Nephron progenitor cell (in vitro differentiated cells): ENCODE measurements at regions not wholly inside any gene's neighbourhood (a gene's known extent, or its start where the extent isn't known, plus 50 kb on each side); places are given as distances from the start of the nearest gene placed in this dataset.

ENCODE experiments used
- DNase-seq: peaks from one replicate; pipeline ENCODE4 v3.0.0; 2021
- H3K27ac Mint-ChIP-seq: 2 replicates; pipeline ENCODE4 v1.8.0; 2021; ENCODE audit warnings: mild to moderate bottlenecking, moderate library complexity, mixed read lengths
- H3K27me3 Mint-ChIP-seq: 2 replicates; pipeline ENCODE4 v1.8.0; 2021; ENCODE audit warnings: mild to moderate bottlenecking, low read depth, mixed read lengths; ENCODE audit not compliant: poor library complexity
- H3K36me3 Mint-ChIP-seq: 2 replicates; pipeline ENCODE4 v1.8.0; 2021; ENCODE audit warnings: low read depth, mixed read lengths
- H3K4me1 Mint-ChIP-seq: 2 replicates; pipeline ENCODE4 v1.8.0; 2021; ENCODE audit warnings: mixed read lengths
- H3K4me3 Mint-ChIP-seq: 2 replicates; pipeline ENCODE4 v1.8.0; 2021; ENCODE audit warnings: mild to moderate bottlenecking, moderate library complexity, mixed read lengths
- H3K9me3 Mint-ChIP-seq: 2 replicates; pipeline ENCODE4 v1.8.0; 2021; ENCODE audit warnings: mild to moderate bottlenecking, moderate library complexity, mixed read lengths
- TF ChIP-seq, protein P1 (sequence below): fragments of 200-600 bp; sonication (generic); IDR thresholded peaks from 2 replicates; pipeline ENCODE4 v1.5.0; 2021; ENCODE audit warnings: antibody characterized with exemption

DNA sequence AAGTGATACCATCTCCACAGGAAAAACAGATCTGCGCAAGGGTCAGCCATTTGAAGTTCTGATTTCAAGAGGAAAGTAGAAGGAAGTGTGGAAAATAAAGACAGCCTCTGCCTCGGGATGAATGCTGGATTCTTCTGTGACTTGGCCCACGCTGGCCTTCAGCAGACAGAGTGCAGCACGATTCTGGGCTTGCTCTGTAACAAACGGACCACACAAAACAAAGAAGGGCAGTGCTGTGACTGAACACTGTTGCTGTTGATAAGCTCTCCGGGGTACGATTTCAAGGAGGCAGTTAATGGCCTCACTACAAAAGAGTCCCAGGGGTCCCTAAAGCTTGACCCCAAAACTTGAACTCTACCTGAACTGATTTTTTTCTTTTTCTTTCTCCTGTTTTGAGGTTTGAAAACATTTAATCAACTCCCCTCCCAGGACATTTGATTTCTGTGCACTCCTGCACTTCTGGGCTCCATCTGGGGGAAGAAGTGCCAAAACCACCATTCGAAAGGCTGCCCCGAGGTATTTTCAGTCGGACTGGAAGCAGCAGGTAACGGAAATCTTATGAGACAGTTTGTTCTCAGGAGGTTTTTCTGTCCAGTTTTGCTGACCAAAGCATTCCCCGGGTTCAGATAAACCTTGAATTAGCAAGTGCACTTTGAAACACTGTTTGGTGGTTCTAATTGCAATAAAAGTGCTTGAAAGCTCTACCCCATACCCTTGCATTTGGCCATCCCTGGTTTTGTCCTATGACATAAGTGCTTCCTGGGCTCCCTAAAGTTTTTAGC lies 189.6 kb downstream of the MYLK4 start:
- Mint-ChIP-seq H3K27me3 (peaks cover 24% of the 10 kb centered on the region), H3K9me3 (no peaks in the 10 kb centered on the region), H3K4me3 (peak overlapping the region; percentile 18), H3K36me3 (no peaks in the 10 kb centered on the region), H3K27ac (no peak overlapping the region), H3K4me1 (peaks cover 61% of the 10 kb centered on the region)
- DNase-seq = no peak
- TF ChIP-seq, protein P1, sequence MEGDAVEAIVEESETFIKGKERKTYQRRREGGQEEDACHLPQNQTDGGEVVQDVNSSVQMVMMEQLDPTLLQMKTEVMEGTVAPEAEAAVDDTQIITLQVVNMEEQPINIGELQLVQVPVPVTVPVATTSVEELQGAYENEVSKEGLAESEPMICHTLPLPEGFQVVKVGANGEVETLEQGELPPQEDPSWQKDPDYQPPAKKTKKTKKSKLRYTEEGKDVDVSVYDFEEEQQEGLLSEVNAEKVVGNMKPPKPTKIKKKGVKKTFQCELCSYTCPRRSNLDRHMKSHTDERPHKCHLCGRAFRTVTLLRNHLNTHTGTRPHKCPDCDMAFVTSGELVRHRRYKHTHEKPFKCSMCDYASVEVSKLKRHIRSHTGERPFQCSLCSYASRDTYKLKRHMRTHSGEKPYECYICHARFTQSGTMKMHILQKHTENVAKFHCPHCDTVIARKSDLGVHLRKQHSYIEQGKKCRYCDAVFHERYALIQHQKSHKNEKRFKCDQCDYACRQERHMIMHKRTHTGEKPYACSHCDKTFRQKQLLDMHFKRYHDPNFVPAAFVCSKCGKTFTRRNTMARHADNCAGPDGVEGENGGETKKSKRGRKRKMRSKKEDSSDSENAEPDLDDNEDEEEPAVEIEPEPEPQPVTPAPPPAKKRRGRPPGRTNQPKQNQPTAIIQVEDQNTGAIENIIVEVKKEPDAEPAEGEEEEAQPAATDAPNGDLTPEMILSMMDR = no peak

DNA sequence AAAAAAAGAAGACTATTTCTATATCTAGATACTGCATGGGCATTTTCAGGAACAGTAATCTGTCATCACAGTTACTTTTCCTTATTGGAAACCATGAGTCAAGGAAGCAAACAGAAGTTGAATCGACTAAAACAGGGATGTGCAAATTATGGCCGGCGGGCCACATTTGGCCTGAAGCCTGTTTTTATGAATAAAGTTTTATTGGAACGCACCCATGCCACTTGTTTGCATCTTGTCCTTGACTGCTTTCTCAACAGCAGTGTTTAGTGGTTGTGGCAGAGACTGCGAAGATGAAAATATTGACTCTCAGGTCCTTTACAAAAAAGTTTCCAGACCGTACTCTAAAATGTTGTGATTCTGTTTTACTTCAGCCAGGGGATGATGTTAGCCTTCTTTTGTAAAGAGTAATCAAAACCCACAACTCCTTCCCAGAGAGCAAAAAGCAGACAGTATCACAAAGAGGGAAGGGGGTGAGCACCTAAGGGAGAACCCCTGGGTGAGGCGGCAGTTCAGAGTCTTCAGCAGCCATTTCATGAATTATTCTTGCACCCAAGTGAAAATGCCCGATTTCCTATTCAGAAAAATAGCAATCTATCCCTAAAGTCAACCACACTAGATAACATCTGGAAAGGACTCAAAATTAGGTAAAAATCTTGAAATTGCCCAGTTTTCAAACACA lies 190.4 kb downstream of the MYLK4 start:
- Mint-ChIP-seq H3K4me3 (no peak overlapping the region), H3K27ac (peak overlapping the region; percentile 30), H3K9me3 (no peaks in the 10 kb centered on the region), H3K27me3 (peaks cover 31% of the 10 kb centered on the region), H3K4me1 (peaks cover 67% of the 10 kb centered on the region), H3K36me3 (no peaks in the 10 kb centered on the region)
- no peak for DNase-seq
- TF ChIP-seq, protein P1 = no peak

DNA sequence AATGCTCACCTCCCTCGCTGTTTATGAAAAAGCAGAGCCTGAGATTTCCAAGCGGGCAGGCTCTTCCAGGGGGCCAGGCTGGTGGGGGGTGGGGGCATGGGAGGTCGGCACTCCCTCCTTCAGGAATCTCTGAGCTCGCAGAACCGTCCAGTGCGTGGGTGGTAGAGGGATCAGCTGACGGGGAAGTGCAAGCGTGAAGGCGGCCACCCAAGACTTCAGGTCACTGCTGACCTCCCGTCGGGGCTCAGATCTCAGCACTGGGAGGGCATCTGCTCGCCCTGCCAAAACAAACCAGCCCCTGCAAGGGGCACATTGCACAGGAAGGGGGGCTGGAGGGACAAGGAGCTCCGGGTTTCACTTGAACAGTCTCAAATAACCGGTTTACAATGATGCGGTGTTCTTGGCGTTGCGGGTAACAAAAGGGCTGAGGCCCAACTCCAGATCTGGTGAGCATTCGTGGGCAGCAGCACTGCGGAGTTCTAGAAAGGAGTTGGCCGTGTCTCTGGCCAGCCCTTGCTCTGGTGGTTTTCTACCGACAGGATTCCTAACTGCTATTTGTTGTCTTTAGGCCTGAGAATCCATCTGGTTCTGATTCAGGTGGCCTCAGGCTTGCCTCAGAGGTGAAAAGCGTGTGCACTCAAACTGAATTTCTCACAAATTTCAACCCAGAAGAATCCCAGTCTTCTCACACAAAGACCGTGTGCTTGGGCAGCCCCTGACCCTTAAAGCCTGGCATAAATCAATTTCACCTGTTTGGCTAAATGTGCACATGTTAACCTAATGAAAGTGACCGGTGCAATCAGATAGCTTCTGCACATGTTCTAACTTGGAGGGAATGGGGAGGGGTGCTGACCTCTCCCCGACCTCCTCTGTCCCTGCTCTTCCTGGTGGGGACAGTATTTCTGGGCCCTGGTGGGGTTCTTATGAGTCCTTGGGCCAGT lies 191.6 kb downstream of the MYLK4 start:
- H3K27me3 Mint-ChIP-seq = peaks cover 26% of the 10 kb centered on the region
- no peaks in the 10 kb centered on the region for H3K36me3 Mint-ChIP-seq
- H3K4me1 Mint-ChIP-seq = peaks cover 71% of the 10 kb centered on the region
- DNase-seq = peak; percentile 65
- peak overlapping the region; percentile 96 for H3K27ac Mint-ChIP-seq
- no peaks in the 10 kb centered on the region for H3K9me3 Mint-ChIP-seq
- peak overlapping the region; percentile 52 for H3K4me3 Mint-ChIP-seq
- TF ChIP-seq, protein P1 = no peak

DNA sequence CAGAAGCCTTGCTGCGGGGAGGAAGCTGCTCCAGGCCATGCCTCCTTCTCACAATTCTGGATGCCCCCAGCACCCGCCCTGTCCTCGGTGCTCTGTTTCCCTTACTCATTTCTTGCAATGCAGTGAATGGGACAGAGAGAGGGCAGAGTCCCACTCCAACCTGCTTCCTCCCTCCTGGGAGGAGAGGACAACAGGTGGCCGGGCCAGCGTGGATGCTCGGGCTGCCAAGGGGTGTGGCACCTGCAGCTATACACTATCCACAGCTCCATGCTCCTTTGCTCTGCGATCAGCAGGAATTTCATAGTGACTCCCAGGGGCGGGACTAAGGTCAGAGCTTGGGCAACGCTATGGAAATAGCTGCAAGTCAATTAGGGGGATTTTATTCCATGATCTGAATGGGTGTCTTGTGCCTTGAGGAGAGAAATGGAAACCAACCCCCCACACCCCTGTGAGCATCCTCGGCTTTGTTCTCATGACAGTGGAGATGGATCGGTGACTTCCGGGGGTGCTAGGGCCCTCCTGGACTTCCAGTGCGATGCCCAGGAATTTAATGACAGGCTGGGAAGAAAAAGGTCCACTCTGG lies 192.5 kb downstream of the MYLK4 start:
- H3K9me3 Mint-ChIP-seq = no peaks in the 10 kb centered on the region
- peaks cover 62% of the 10 kb centered on the region for H3K4me1 Mint-ChIP-seq
- H3K4me3 Mint-ChIP-seq = no peak overlapping the region
- H3K27ac Mint-ChIP-seq = no peak overlapping the region
- H3K27me3 Mint-ChIP-seq = peaks cover 26% of the 10 kb centered on the region
- no peak for DNase-seq
- H3K36me3 Mint-ChIP-seq = no peaks in the 10 kb centered on the region
- TF ChIP-seq, protein P1 = no peak

DNA sequence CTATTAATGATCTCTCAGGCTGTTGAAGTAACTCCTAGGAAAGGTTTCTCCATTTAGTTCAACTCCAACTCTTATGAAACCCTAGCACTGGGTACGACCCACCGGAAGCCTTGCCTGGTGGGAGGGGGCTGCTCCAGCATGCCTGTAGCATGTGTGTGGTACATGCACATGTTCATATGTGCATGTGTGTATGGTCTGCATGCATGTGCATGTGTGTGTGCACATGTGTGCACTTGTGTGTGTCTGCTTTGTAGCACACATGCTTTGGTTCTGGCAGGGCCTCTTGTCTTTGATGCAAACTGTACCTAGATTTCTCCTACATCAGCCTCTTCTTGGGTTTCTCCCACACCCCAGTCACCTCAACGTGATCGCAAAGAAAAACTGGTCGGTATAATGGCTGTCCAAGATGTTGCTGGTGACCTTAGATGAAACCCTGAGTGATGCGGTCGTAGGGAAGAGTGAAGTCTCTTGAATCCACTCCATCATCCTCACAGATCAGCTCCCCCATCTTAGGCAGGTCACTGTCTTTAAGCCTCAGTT lies 193.5 kb downstream of the MYLK4 start:
- DNase-seq = no peak
- Mint-ChIP-seq H3K36me3 (no peaks in the 10 kb centered on the region), H3K4me1 (peaks cover 60% of the 10 kb centered on the region), H3K4me3 (no peak overlapping the region), H3K27me3 (peaks cover 26% of the 10 kb centered on the region), H3K9me3 (no peaks in the 10 kb centered on the region), H3K27ac (no peak overlapping the region)
- TF ChIP-seq, protein P1 = no peak
